ENCODE measurements at regions not wholly inside any gene's neighbourhood (a gene's known extent, or its start where the extent isn't known, plus 50 kb on each side); places are given as distances from the start of the nearest gene placed in this dataset.
"Not testable (repeated sequence)": the region's sequence is repeated elsewhere in the genome, so short reads cannot be mapped to it uniquely, and the experiment has no call there.

DNA sequence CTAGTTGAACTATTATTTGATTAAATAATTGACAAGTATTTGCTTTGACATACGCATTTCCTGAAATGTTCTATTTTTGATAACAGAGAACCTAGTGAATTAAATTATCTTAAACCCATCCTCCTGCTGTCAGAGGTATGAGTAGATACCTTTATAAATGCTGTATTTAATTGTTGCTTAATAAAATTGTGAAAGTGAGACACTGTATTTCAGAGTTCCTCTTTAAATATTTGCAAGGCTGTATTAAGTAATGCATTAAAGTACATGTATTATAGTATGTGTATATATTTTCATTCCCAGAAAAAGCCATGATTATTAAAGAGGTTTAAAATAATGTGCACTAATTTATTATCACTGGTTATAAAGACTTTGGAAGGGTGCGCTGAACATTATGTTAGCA, 483.8 kb downstream of the TFAP2B start:
- H3K27ac ChIP-seq (ENCODE audit: low read depth, low read length): no peak overlapping the region
- ChIA-PET CTCF (no interaction called here), POLR2A (no interaction called here)
- TF ChIP-seq, protein P1, sequence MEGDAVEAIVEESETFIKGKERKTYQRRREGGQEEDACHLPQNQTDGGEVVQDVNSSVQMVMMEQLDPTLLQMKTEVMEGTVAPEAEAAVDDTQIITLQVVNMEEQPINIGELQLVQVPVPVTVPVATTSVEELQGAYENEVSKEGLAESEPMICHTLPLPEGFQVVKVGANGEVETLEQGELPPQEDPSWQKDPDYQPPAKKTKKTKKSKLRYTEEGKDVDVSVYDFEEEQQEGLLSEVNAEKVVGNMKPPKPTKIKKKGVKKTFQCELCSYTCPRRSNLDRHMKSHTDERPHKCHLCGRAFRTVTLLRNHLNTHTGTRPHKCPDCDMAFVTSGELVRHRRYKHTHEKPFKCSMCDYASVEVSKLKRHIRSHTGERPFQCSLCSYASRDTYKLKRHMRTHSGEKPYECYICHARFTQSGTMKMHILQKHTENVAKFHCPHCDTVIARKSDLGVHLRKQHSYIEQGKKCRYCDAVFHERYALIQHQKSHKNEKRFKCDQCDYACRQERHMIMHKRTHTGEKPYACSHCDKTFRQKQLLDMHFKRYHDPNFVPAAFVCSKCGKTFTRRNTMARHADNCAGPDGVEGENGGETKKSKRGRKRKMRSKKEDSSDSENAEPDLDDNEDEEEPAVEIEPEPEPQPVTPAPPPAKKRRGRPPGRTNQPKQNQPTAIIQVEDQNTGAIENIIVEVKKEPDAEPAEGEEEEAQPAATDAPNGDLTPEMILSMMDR (IDR thresholded peaks at IDR 0.05; ENCODE audit: low read depth, low read length): no peak
- no peak overlapping the region for H3K4me3 ChIP-seq (ENCODE audit: low read depth, low read length)
- no peak for DNase-seq (ENCODE audit: low read depth, low spot score)
- no peaks in the 10 kb centered on the region for H3K27me3 ChIP-seq (ENCODE audit: control insufficient read depth, insufficient read depth, low read length)
- H3K9me3 ChIP-seq (ENCODE audit: control insufficient read depth, insufficient read depth, low read length): peaks cover 6% of the 10 kb centered on the region; the same call in 1 of the 2 replicates

DNA sequence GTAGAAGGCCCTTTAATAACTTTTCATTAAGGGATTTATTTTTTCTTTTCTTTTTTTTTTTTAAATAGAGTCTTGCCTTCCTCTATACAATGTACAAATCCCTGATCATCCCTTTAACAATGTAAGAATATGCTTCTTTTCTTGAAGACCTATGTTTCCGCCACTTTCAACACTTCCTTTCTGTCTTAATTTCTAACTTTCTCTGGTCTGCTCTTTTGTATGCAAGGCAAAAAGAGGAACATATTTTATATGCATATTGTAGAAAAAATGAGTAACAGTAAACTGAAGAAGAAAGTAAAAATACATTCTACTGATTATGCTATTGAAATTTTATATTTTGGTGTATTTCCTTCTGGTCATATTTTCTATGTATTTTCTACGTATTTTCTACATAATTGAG, 484.7 kb downstream of the TFAP2B start:
- TF ChIP-seq, protein P1 (IDR thresholded peaks at IDR 0.05; ENCODE audit: low read depth, low read length): no peak

DNA sequence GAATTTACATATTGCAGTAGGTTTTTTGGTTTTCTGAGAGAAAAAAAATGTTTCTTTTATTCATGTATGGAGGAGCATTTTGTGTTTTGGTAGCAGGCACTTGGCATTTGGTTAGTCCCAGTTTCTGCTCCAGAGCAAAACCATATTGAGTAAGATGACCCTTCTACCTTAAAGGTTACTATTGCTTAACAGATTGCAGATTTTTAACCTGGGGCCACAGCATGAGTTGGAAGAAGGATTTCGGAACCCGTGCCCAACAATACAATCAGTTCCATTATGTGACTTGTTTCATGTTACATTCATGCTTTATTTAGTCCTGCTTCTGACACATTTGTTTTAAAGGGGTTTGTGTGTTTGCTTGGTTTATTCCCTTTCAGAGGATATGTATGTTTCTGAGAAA, 496.3 kb downstream of the TFAP2B start:
- Histone ChIP-seq H3K27ac (ENCODE audit: low read depth, low read length) (no peak overlapping the region), H3K27me3 (ENCODE audit: control insufficient read depth, insufficient read depth, low read length) (no peaks in the 10 kb centered on the region), H3K4me3 (ENCODE audit: low read depth, low read length) (no peak overlapping the region), H3K9me3 (ENCODE audit: control insufficient read depth, insufficient read depth, low read length) (peaks cover 3% of the 10 kb centered on the region; the same call in 1 of the 2 replicates)
- ChIA-PET POLR2A (no interaction called here), CTCF (no interaction called here)
- DNase-seq (ENCODE audit: low read depth, low spot score): no peak
- TF ChIP-seq, protein P1 (IDR thresholded peaks at IDR 0.05; ENCODE audit: low read depth, low read length): no peak

More for the DNA sequence above, 484.7 kb downstream of the TFAP2B start:
- CTCF ChIA-PET: no interaction called here
- no peaks in the 10 kb centered on the region for H3K27me3 ChIP-seq (ENCODE audit: control insufficient read depth, insufficient read depth, low read length)
- POLR2A ChIA-PET: no interaction called here
- H3K27ac ChIP-seq (ENCODE audit: low read depth, low read length): no peak overlapping the region
- no peak overlapping the region for H3K4me3 ChIP-seq (ENCODE audit: low read depth, low read length)
- DNase-seq (ENCODE audit: low read depth, low spot score): no peak
- peaks cover 6% of the 10 kb centered on the region; the same call in 1 of the 2 replicates for H3K9me3 ChIP-seq (ENCODE audit: control insufficient read depth, insufficient read depth, low read length)

DNA sequence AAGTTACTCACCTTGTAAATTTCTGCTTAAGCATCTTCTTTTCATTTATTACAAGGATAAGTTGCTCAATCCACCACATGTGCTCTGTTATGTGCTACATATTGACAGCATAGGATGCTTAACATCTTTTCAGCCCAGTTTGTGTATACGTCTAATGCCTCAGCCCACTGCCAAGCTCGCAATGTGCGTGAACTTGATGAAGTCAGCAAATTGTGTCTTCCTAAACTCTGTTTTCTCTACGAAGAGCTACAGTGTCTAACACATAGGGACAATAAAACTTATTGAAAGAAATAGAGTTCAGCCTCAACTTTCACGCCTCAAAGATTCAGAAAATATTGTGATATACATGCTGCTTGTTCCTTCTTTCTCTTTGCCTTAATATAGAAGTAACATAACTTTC, 500.0 kb downstream of the TFAP2B start:
- no peak for DNase-seq (ENCODE audit: low read depth, low spot score)
- CTCF ChIA-PET: no interaction called here
- H3K27me3 ChIP-seq (ENCODE audit: control insufficient read depth, insufficient read depth, low read length): no peaks in the 10 kb centered on the region
- no peak overlapping the region for H3K27ac ChIP-seq (ENCODE audit: low read depth, low read length)
- H3K9me3 ChIP-seq (ENCODE audit: control insufficient read depth, insufficient read depth, low read length): peaks cover 3% of the 10 kb centered on the region; the same call in 1 of the 2 replicates
- POLR2A ChIA-PET: no interaction called here
- no peak overlapping the region for H3K4me3 ChIP-seq (ENCODE audit: low read depth, low read length)
- TF ChIP-seq, protein P1 (IDR thresholded peaks at IDR 0.05; ENCODE audit: low read depth, low read length): no peak

DNA sequence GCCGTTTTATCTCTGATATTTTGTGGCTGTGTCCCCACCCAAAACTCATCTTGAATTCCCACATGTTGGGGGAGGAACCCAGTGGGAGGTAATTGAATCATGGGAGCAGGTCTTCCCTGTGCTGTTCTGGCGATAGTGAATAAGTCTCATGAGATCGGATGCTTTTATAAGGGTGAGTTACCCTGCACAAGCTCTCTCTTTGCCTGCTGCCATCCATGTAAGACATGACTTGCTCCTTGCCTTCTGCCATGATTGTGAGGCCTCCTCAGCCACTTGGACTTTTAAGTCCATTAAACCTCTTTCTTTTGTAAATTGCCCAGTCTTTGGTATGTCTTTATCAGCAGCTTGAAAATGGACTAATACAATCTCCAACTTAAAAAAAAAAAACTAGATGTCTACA, 502.8 kb downstream of the TFAP2B start:
- POLR2A ChIA-PET; CTCF ChIA-PET; H3K27me3 ChIP-seq (ENCODE audit: control insufficient read depth, insufficient read depth, low read length); H3K4me3 ChIP-seq (ENCODE audit: low read depth, low read length); DNase-seq (ENCODE audit: low read depth, low spot score); H3K27ac ChIP-seq (ENCODE audit: low read depth, low read length); H3K9me3 ChIP-seq (ENCODE audit: control insufficient read depth, insufficient read depth, low read length): not testable (repeated sequence)

DNA sequence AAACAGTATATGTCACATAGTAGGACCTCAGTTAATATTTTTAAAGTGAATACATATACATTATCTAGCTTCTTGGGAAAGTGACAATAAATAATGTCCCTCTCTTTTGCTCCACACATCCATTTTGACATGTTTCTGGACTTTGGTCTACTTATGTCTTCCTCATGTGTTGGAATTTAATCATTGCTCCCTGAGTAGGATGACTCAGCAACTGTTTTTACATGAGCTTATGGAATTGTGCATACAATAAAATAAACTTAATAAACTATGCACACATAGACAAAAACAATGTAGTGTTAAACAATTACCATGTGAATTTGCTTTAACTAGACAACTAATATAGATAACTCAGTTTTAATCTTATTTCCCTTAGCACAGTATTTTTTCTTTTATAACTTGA, 503.8 kb downstream of the TFAP2B start:
- POLR2A ChIA-PET: no interaction called here
- H3K4me3 ChIP-seq (ENCODE audit: low read depth, low read length): no peak overlapping the region
- TF ChIP-seq, protein P1 (IDR thresholded peaks at IDR 0.05; ENCODE audit: low read depth, low read length): no peak
- no peaks in the 10 kb centered on the region for H3K27me3 ChIP-seq (ENCODE audit: control insufficient read depth, insufficient read depth, low read length)
- CTCF ChIA-PET: no interaction called here
- DNase-seq (ENCODE audit: low read depth, low spot score): no peak
- H3K9me3 ChIP-seq (ENCODE audit: control insufficient read depth, insufficient read depth, low read length): no peaks in the 10 kb centered on the region
- H3K27ac ChIP-seq (ENCODE audit: low read depth, low read length): no peak overlapping the region

All from AG04450 (cell line).